Stimulated activated naive CD8-positive, alpha-beta T cell treated with anti-CD3 and anti-CD28 coated beads, Interleukin-15, amount 100 ng/mL, for 72 hours (primary cell): ENCODE measurements at regions not wholly inside any gene's neighbourhood (a gene's known extent, or its start where the extent isn't known, plus 50 kb on each side); places are given as distances from the start of the nearest gene placed in this dataset.
A peak's percentile ranks its signal among the peaks of the same experiment; 100 is the strongest.
"Not testable (repeated sequence)": the region's sequence is repeated elsewhere in the genome, so short reads cannot be mapped to it uniquely, and the experiment has no call there.

ENCODE experiments used
- ATAC-seq: fragments of 150-1000 bp; cut with Tn5 transposase; 2 replicates; pipeline ENCODE4 v1.10.0; 2021; ENCODE audit warnings: mild to moderate bottlenecking, moderate library complexity
- DNase-seq, 2 donors: peaks; one replicate each; pipeline ENCODE4 v3.0.0; 2021 to 2022
- H3K27ac Mint-ChIP-seq, 2 donors: one replicate each; pipeline ENCODE4 v1.8.0; 2022; ENCODE audit warnings: mild to moderate bottlenecking in 2 of 2, mixed read lengths in 2 of 2, moderate library complexity in 2 of 2
- H3K27me3 Mint-ChIP-seq: one replicate; pipeline ENCODE4 v1.8.0; 2022; ENCODE audit warnings: mixed read lengths
- H3K4me1 Mint-ChIP-seq: one replicate; pipeline ENCODE4 v1.8.0; 2022; ENCODE audit warnings: mild to moderate bottlenecking, mixed read lengths
- H3K4me3 Mint-ChIP-seq, 2 donors: one replicate each; pipeline ENCODE4 v1.8.0; 2022; ENCODE audit warnings: mild to moderate bottlenecking in 2 of 2, mixed read lengths in 2 of 2, moderate library complexity in 1 of 2
- H3K9me3 Mint-ChIP-seq, 2 donors: one replicate each; pipeline ENCODE4 v1.8.0; 2022; ENCODE audit warnings: mixed read lengths in 2 of 2

- Mint-ChIP-seq H3K4me1 (no peaks in the 10 kb centered on the region), H3K27ac (no peak overlapping the region), H3K4me3 (no peak overlapping the region), H3K27me3 (no peaks in the 10 kb centered on the region), H3K9me3 (no peaks in the 10 kb centered on the region)
- ATAC-seq: no peak
- no peak for DNase-seq
These were observed 1113.4 kb upstream of the FANCL start for GRCh38 chr2:59354498-59354897.

DNA sequence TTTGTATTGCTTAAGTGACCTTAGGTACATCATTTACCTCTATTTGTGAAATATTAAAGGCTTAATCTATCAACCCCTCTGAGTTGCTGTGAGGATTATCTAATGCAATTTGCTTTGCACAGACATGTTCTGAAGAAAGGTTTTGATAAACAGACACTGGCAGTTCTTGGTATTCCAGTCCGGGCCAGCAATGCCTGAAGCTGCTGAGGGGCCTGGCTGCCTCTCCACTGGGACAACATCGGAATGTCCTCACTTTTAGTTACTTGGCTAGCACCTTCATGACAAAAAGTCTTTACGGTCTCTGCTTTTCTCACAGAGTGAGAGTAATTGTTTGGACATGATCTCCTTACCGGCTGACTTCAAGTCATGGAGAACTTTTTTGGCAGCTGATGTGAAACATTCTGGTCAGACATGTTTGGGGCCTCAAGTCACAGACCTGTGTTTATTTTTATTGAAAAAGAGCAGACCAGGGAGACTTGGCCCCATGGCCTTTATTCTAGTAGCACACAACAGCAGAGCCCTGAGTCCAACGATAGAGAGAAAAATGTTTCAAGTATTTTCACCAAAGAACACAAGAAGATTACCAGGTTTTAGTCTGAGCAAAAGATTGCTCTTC lies 1112.3 kb upstream of the FANCL start:
- DNase-seq: no peak
- H3K27me3 Mint-ChIP-seq: no peaks in the 10 kb centered on the region
- H3K27ac Mint-ChIP-seq: no peak overlapping the region
- ATAC-seq: no peak
- no peak overlapping the region for H3K4me3 Mint-ChIP-seq
- H3K9me3 Mint-ChIP-seq: no peaks in the 10 kb centered on the region
- no peaks in the 10 kb centered on the region for H3K4me1 Mint-ChIP-seq

- no peak overlapping the region for H3K27ac Mint-ChIP-seq
These were observed 1101.0 kb upstream of the FANCL start for GRCh38 chr2:59342166-59342565.

DNA sequence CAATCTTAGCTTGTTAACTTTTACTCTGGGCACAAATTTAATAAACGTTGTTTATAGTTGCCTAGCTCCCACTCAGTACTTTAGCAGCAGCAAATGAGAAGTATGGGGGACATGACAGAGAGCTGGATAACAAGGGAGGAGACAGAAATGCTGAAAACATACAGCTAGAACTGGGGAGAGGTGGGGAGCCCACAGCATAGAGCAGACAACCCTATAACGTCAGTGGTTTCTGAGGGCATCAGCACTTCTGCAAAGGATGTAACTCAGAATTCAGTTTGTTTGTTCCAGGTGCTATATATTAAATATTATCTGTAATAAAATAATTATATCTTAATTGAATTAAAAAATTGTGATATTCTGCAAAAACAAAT lies 1098.7 kb upstream of the FANCL start:
- no peak overlapping the region for H3K27ac Mint-ChIP-seq
- H3K9me3 Mint-ChIP-seq: no peaks in the 10 kb centered on the region
- no peak overlapping the region for H3K4me3 Mint-ChIP-seq
- H3K27me3 Mint-ChIP-seq: peaks cover 7% of the 10 kb centered on the region
- DNase-seq (no peak), ATAC-seq (no peak)
- H3K4me1 Mint-ChIP-seq: no peaks in the 10 kb centered on the region

More at GRCh38 chr2:59342166-59342565, 1101.0 kb upstream of the FANCL start:
- no peaks in the 10 kb centered on the region for H3K9me3 Mint-ChIP-seq
- ATAC-seq (no peak), DNase-seq (no peak)
- H3K4me3 Mint-ChIP-seq: no peak overlapping the region
- H3K27me3 Mint-ChIP-seq: peaks cover 7% of the 10 kb centered on the region
- no peaks in the 10 kb centered on the region for H3K4me1 Mint-ChIP-seq

DNA sequence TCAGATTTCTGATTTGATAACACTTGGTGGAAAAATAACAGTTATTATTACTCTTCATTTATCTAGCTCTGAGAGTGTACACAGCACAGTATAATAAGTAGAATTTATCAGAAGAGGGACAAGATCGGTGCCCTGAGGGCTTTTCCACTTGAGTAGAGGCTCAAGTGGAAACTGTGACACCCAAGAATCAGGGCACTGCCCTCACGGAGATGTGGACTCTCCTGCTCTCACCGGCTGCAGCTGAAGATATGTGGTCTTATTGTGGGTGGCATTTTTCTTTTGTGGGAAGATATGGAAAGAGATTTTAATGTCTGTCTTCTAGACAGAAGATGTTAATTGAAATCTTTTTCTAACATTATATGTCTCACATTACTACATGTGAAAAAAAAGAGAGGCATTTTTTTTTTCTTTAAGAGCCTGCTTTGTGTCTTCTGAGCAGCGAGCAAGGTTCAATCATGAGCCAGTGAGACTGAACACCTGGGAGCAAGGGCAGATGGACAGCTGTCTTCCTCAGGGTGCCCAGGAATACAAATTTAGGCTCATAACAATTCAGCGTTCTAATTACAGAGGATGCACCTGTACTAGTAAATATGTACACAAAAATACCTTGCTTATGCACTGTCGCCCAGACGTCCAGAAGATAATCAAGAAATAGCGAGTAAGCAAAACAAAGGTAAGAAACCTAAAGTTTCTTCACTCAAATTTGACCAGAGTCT lies 1098.2 kb upstream of the FANCL start:
- ATAC-seq: no peak
- no peak overlapping the region for H3K4me3 Mint-ChIP-seq
- H3K9me3 Mint-ChIP-seq: no peaks in the 10 kb centered on the region
- H3K27me3 Mint-ChIP-seq: peaks cover 4% of the 10 kb centered on the region
- no peak for DNase-seq
- H3K27ac Mint-ChIP-seq: no peak overlapping the region
- H3K4me1 Mint-ChIP-seq: no peaks in the 10 kb centered on the region

- no peak for DNase-seq
- Mint-ChIP-seq H3K9me3 (no peaks in the 10 kb centered on the region), H3K27ac (no peak overlapping the region), H3K27me3 (no peaks in the 10 kb centered on the region), H3K4me1 (no peaks in the 10 kb centered on the region), H3K4me3 (no peak overlapping the region)
- no peak for ATAC-seq
These were observed 1091.9 kb upstream of the FANCL start for GRCh38 chr2:59333007-59333406.

GRCh38 chr2:59326581-59327365 lies 1085.6 kb upstream of the FANCL start:
- not testable (repeated sequence) for H3K4me1 Mint-ChIP-seq, DNase-seq

GRCh38 chr2:59322870-59323269 lies 1081.7 kb upstream of the FANCL start:
- no peak for DNase-seq
- H3K27ac Mint-ChIP-seq: no peak overlapping the region
- H3K4me3 Mint-ChIP-seq: no peak overlapping the region
- no peaks in the 10 kb centered on the region for H3K4me1 Mint-ChIP-seq
- peaks cover 3 to 8% of the 10 kb centered on the region in 2 donors for H3K9me3 Mint-ChIP-seq
- H3K27me3 Mint-ChIP-seq: no peaks in the 10 kb centered on the region
- no peak for ATAC-seq

More at GRCh38 chr2:59326581-59327365, 1085.6 kb upstream of the FANCL start:
- H3K4me3 Mint-ChIP-seq, H3K27me3 Mint-ChIP-seq, H3K27ac Mint-ChIP-seq, ATAC-seq, H3K9me3 Mint-ChIP-seq: not testable (repeated sequence)

DNA sequence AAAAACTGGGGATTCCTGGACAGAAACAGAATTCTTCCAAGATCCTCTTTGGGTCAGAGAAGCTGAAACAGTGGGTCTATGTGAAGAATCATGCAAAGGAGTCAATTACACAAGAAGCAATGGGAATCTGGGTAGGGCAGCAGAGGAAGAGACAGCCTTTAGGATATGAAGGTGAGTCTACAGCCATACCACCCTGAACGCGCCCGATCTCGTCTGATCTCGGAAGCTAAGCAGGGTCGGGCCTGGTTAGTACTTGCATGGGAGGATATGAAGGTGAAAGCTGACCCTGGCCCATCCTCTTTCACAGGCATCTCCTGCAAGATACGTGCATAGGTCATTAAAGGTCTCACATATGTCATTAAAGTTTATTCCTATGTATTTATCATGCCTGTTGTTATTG lies 1080.9 kb upstream of the FANCL start:
- no peak overlapping the region for H3K27ac Mint-ChIP-seq
- no peak for ATAC-seq
- no peaks in the 10 kb centered on the region for H3K27me3 Mint-ChIP-seq
- no peak overlapping the region for H3K4me3 Mint-ChIP-seq
- DNase-seq: no peak
- no peaks in the 10 kb centered on the region for H3K9me3 Mint-ChIP-seq
- no peaks in the 10 kb centered on the region for H3K4me1 Mint-ChIP-seq

- DNase-seq: no peak
- peaks cover 28% of the 10 kb centered on the region for H3K27me3 Mint-ChIP-seq
- no peak overlapping the region for H3K27ac Mint-ChIP-seq
- peak overlapping the region in 1 of 2 donors; percentile 14 for H3K4me3 Mint-ChIP-seq
- H3K4me1 Mint-ChIP-seq: peaks cover 7% of the 10 kb centered on the region
- no peak for ATAC-seq
- H3K9me3 Mint-ChIP-seq: no peaks in the 10 kb centered on the region
These were observed 1073.1 kb upstream of the FANCL start for GRCh38 chr2:59314031-59314766.

GRCh38 chr2:59312967-59313940 lies 1072.1 kb upstream of the FANCL start:
- DNase-seq (no peak), ATAC-seq (no peak)
- H3K27me3 Mint-ChIP-seq: peaks cover 28% of the 10 kb centered on the region
- H3K9me3 Mint-ChIP-seq: no peaks in the 10 kb centered on the region
- no peak overlapping the region for H3K4me3 Mint-ChIP-seq
- peaks cover 7% of the 10 kb centered on the region for H3K4me1 Mint-ChIP-seq
- no peak overlapping the region for H3K27ac Mint-ChIP-seq

DNA sequence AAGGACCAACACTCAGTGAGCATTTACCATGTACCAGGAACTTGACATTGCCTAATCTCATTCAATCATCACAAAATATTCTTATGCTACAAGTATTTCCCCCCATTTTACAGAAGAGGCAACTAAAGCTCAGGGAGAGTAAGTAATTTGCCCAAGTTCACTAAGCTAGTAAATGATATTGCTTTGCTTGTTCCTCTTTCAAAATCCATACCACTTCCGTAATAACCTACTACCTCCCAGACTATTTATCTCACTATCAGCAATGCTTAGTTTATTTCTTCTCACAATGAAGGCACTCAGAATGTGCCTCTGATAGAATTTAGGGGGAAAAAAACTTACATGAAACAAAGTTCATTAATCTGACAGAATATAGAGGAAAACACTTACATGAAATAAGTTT lies 1070.9 kb upstream of the FANCL start:
- ATAC-seq (no peak), DNase-seq (no peak)
- H3K4me1 Mint-ChIP-seq: peaks cover 7% of the 10 kb centered on the region
- H3K27ac Mint-ChIP-seq: no peak overlapping the region
- H3K27me3 Mint-ChIP-seq: peaks cover 28% of the 10 kb centered on the region
- no peak overlapping the region for H3K4me3 Mint-ChIP-seq
- no peaks in the 10 kb centered on the region for H3K9me3 Mint-ChIP-seq

DNA sequence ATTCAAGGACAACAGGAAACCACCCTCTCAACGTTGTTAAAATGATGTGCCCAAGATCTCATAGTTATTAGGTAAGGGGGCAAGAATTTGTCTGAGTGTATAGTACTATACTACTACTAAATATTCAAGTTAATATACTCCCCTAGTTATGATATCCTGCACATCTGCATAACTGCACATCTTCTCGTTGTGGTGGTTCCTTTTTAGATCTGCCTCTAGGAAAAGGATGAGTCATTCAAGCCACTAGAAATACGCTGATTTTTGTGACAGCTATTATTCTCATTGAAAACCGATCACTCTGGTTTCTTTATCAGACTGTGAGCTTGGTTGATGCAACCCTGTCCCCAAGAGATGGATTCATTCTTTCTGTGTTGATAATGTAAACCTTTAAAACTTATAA lies 1067.0 kb upstream of the FANCL start:
- no peak overlapping the region for H3K27ac Mint-ChIP-seq
- no peaks in the 10 kb centered on the region for H3K9me3 Mint-ChIP-seq
- no peak for DNase-seq
- peak; percentile 55 for ATAC-seq
- peaks cover 9% of the 10 kb centered on the region for H3K27me3 Mint-ChIP-seq
- H3K4me3 Mint-ChIP-seq: no peak overlapping the region
- no peaks in the 10 kb centered on the region for H3K4me1 Mint-ChIP-seq

DNA sequence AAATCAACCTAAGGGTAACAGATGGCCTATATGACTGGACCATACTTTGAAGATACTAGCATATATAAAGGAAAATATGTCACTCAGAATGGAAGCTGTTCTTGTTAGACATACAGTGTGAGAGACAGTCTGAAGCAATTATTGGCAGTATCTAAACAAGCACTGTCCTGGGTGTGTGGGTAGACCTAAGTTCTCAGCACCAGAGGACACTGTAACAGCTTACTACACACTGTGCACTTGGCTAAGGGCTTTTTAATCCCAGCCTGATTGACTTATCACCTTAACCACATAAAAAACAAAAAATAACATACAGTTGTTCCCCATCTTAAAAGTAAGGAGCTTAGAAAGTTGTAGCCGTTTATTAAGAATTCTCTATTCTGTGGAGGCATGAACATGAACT lies 1066.1 kb upstream of the FANCL start:
- H3K27me3 Mint-ChIP-seq: peaks cover 6% of the 10 kb centered on the region
- H3K4me1 Mint-ChIP-seq: no peaks in the 10 kb centered on the region
- no peaks in the 10 kb centered on the region for H3K9me3 Mint-ChIP-seq
- no peak for DNase-seq
- no peak overlapping the region for H3K4me3 Mint-ChIP-seq
- H3K27ac Mint-ChIP-seq: no peak overlapping the region
- ATAC-seq: no peak

DNA sequence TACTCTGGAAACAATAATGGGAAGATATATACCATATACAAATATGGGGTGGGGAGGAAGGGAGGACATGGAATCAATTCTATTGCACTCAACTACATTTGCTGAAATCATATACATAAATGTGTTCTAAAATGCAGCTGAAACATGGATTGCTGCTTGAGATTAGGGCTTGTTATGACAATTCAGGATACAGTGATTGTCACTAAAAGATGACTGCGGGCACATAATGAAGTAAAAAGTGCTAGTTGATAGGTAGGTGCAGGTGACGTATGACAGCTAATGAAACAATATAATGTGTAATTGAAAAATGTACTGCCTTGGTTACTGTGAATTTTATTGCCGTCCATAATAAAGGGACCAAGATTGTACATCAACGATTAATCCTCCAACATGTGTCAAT lies 1062.1 kb upstream of the FANCL start:
- Mint-ChIP-seq H3K4me3 (no peak overlapping the region), H3K27me3 (peaks cover 6% of the 10 kb centered on the region), H3K27ac (no peak overlapping the region), H3K9me3 (no peaks in the 10 kb centered on the region), H3K4me1 (no peaks in the 10 kb centered on the region)
- DNase-seq: no peak
- no peak for ATAC-seq
